Muscle layer of colon (tissue), 2 donors: ENCODE measurements at regions not wholly inside any gene's neighbourhood (a gene's known extent, or its start where the extent isn't known, plus 50 kb on each side); places are given as distances from the start of the nearest gene placed in this dataset.
"Not testable (repeated sequence)": the region's sequence is repeated elsewhere in the genome, so short reads cannot be mapped to it uniquely, and the experiment has no call there.

Source experiments
- H3K27ac ChIP-seq: one replicate; pipeline ENCODE4 v1.7.0; 2013; ENCODE audit warnings: low read depth, mild to moderate bottlenecking, low read length, moderate library complexity
- H3K27me3 ChIP-seq, 2 donors: one replicate each; pipeline ENCODE4 v1.7.0; 2013; ENCODE audit warnings: low read length in 2 of 2, mild to moderate bottlenecking in 2 of 2; ENCODE audit not compliant: insufficient read depth in 2 of 2, control insufficient read depth in 1 of 2
- H3K36me3 ChIP-seq: one replicate; pipeline ENCODE4 v1.7.0; 2013; ENCODE audit warnings: mild to moderate bottlenecking, low read length; ENCODE audit not compliant: insufficient read depth
- H3K4me1 ChIP-seq: one replicate; pipeline ENCODE4 v1.7.0; 2013; ENCODE audit warnings: mild to moderate bottlenecking, low read length; ENCODE audit not compliant: insufficient read depth
- H3K4me3 ChIP-seq, 2 donors: one replicate each; pipeline ENCODE4 v1.7.0; 2013; ENCODE audit warnings: low read length in 2 of 2, low read depth in 1 of 2, mild to moderate bottlenecking in 1 of 2, moderate library complexity in 1 of 2
- H3K9ac ChIP-seq: one replicate; pipeline ENCODE4 v1.7.0; 2013; ENCODE audit warnings: low read length
- H3K9me3 ChIP-seq: one replicate; pipeline ENCODE4 v1.7.0; 2013; ENCODE audit warnings: mild to moderate bottlenecking, low read length
- donor health status: abdominal sarcoma.
- donor health status: Adenocarcinoma of cecum.

- H3K36me3 ChIP-seq, result no peaks in the 10 kb centered on the region
- H3K27ac ChIP-seq, result no peak overlapping the region
- no peaks in the 10 kb centered on the region for H3K9me3 ChIP-seq
- H3K4me1 ChIP-seq, result no peaks in the 10 kb centered on the region
- H3K27me3 ChIP-seq, result no peaks in the 10 kb centered on the region
- H3K9ac ChIP-seq, result no peak overlapping the region
- H3K4me3 ChIP-seq, result no peak overlapping the region
These were observed 187.3 kb upstream of the B3GAT1 start for GRCh38 chr11:134599299-134599771.

DNA sequence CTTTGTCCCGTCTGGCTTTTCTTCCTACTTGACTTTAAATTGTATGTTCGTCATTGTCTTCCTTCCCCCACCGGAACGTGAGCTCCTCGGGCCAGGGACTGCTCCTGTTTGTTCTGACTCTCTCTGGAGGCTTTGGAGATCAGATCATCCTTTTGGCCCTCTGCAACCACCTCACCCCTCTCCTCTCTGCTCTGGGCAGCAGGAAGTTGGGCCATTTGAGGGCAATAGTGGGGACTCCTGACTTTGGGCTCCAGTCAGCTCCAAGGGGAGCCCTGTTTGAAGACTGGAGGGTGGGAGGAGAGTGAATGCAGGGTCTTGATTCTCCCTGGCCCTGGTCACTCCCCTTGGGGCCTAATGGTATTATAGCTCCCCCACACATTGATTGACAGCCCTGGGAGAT, 186.3 kb upstream of the B3GAT1 start:
- no peaks in the 10 kb centered on the region for H3K36me3 ChIP-seq
- no peak overlapping the region for H3K9ac ChIP-seq
- no peaks in the 10 kb centered on the region for H3K4me1 ChIP-seq
- H3K27me3 ChIP-seq, result no peaks in the 10 kb centered on the region
- H3K27ac ChIP-seq, result no peak overlapping the region
- no peaks in the 10 kb centered on the region for H3K9me3 ChIP-seq
- no peak overlapping the region for H3K4me3 ChIP-seq

DNA sequence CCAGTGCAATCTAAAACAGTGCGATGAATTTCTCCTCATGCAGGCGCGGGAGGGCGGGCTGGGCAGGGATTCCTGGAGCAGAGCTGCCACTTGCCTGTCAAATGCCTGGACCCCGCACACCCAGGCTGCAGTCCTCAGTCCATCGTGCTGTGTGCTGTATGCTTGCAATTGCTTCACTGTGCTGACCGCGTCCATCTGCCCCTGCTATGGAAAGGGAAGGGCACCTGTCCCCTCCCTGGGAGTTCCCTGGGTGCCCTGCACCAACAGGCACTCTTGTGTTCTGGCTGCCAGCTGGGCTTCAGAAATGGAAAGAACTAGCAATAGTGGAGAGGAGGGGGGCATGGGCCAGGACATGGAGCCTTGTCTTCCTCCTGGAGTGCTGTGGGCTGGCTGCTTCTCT, 185.4 kb upstream of the B3GAT1 start:
- H3K9me3 ChIP-seq, result peaks cover 4% of the 10 kb centered on the region
- H3K27ac ChIP-seq, result no peak overlapping the region
- H3K4me3 ChIP-seq, result no peak overlapping the region
- no peaks in the 10 kb centered on the region for H3K27me3 ChIP-seq
- H3K4me1 ChIP-seq, result no peaks in the 10 kb centered on the region
- H3K9ac ChIP-seq, result no peak overlapping the region
- H3K36me3 ChIP-seq, result no peaks in the 10 kb centered on the region

DNA sequence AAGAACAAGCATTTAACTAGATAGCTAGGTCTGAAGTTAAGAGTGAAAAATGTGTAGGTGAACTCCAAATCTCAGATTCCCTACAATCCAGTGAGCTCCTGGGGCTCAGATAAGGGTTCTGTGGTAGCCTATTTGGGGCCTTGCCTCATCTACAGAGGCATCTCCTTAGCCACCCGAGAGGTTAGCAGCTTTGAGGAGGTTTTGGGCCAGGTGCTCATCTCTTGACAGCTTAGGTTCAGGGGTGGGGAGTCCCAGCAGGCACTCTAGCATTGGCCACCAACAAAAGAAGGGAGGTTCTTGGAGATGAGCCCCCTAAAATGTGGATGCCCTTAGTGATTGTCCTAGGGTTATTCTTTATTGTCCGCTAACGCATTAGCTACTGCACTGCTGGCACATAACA, 184.4 kb upstream of the B3GAT1 start:
- H3K4me3 ChIP-seq, result no peak overlapping the region
- H3K9me3 ChIP-seq, result peaks cover 4% of the 10 kb centered on the region
- no peaks in the 10 kb centered on the region for H3K27me3 ChIP-seq
- no peaks in the 10 kb centered on the region for H3K4me1 ChIP-seq
- H3K27ac ChIP-seq, result no peak overlapping the region
- H3K9ac ChIP-seq, result no peak overlapping the region
- H3K36me3 ChIP-seq, result no peaks in the 10 kb centered on the region

DNA sequence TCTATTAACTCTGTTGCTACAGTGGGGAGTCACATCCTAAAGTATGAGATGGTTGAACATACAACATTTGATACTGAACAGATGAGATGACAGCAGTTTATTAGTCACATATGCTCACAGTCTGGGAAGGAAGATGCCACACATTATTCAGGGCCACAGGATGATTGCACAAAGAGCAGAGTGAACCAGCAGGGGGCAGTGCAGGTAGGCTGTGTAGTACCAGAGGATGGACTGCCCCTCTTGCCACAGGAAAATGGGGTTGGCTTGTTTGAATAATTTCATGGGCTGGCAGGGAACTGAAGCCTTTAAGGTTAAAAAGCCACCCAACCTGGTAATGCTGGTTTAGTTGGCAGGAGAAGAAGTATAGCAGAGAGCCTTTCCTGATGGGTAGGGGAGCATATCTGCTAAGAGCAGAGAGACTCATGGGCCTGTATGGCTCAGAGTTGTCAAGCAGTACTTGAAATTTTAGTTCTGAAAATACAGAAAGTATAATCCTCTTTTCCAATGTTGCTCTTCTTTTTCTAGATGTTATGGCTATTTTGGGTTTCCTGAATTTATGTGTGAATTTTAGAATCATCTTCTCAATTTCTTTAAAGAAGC, 180.4 kb upstream of the B3GAT1 start:
- Histone ChIP-seq H3K27ac (no peak overlapping the region), H3K36me3 (no peaks in the 10 kb centered on the region), H3K27me3 (no peaks in the 10 kb centered on the region), H3K9me3 (peaks cover 4% of the 10 kb centered on the region), H3K9ac (no peak overlapping the region), H3K4me1 (no peaks in the 10 kb centered on the region), H3K4me3 (no peak overlapping the region)

DNA sequence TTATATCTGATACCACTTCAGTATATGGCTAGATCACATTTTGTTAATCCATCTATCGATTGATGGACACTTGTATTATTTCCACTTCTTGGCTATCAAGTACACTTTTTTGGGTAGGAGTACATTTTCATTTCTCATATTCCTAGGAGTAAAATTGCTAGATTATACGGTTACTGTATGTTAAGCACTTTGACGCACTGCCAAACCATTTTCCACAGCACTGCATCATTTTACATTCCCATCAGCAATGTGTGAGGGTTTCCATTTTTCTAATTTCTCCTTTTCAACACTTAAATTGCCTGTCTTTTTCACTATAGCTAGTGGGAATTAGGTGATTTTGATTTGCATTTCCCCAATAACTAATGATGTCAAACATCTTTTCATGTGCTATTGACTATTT, 179.3 kb upstream of the B3GAT1 start:
- Histone ChIP-seq H3K9me3 (peaks cover 4% of the 10 kb centered on the region), H3K9ac (no peak overlapping the region), H3K27me3 (no peaks in the 10 kb centered on the region), H3K36me3 (no peaks in the 10 kb centered on the region), H3K4me1 (no peaks in the 10 kb centered on the region), H3K4me3 (no peak overlapping the region), H3K27ac (no peak overlapping the region)

- no peak overlapping the region for H3K27ac ChIP-seq
- peaks cover 4% of the 10 kb centered on the region for H3K9me3 ChIP-seq
- H3K27me3 ChIP-seq, result no peaks in the 10 kb centered on the region
- no peak overlapping the region for H3K4me3 ChIP-seq
- no peak overlapping the region for H3K9ac ChIP-seq
- no peaks in the 10 kb centered on the region for H3K36me3 ChIP-seq
- peaks cover 5% of the 10 kb centered on the region for H3K4me1 ChIP-seq
These were observed 177.1 kb upstream of the B3GAT1 start for GRCh38 chr11:134589129-134589528.

- H3K4me3 ChIP-seq, H3K4me1 ChIP-seq, H3K9me3 ChIP-seq, H3K27me3 ChIP-seq, H3K27ac ChIP-seq, H3K36me3 ChIP-seq, H3K9ac ChIP-seq: not testable (repeated sequence)
These were observed 176.5 kb upstream of the B3GAT1 start for GRCh38 chr11:134588460-134589110.

- no peak overlapping the region for H3K4me3 ChIP-seq
- no peak overlapping the region for H3K27ac ChIP-seq
- no peak overlapping the region for H3K9ac ChIP-seq
- no peaks in the 10 kb centered on the region for H3K9me3 ChIP-seq
- H3K36me3 ChIP-seq, result no peaks in the 10 kb centered on the region
- H3K27me3 ChIP-seq, result no peaks in the 10 kb centered on the region
- peaks cover 6% of the 10 kb centered on the region for H3K4me1 ChIP-seq
These were observed 175.3 kb upstream of the B3GAT1 start for GRCh38 chr11:134587345-134587744.

DNA sequence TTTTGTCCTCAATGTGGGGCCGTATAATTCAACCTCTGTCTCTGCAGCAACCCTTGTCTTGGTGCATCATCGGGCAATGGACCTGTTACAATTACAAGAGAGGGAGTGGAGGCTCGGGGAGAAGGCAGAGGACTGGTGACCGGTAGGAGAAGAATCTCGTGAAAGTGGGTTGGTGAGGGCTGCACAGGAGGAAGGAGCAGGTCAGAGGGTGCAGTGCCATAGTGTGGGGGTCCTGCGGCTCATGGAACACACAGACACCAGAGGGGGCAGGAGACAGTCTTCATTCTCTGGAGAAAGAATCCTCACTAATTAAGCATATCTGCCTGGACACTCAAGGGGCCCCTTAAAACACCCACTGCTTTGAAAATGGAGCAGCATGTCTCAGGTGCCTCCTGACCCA, 174.7 kb upstream of the B3GAT1 start:
- peaks cover 6% of the 10 kb centered on the region for H3K4me1 ChIP-seq
- H3K27me3 ChIP-seq, result no peaks in the 10 kb centered on the region
- no peak overlapping the region for H3K4me3 ChIP-seq
- no peak overlapping the region for H3K27ac ChIP-seq
- H3K9me3 ChIP-seq, result no peaks in the 10 kb centered on the region
- no peak overlapping the region for H3K9ac ChIP-seq
- no peaks in the 10 kb centered on the region for H3K36me3 ChIP-seq

- H3K4me1 ChIP-seq, result peaks cover 6% of the 10 kb centered on the region
- H3K9me3 ChIP-seq, result no peaks in the 10 kb centered on the region
- H3K27me3 ChIP-seq, result no peaks in the 10 kb centered on the region
- H3K27ac ChIP-seq, result no peak overlapping the region
- H3K36me3 ChIP-seq, result no peaks in the 10 kb centered on the region
- H3K9ac ChIP-seq, result no peak overlapping the region
- no peak overlapping the region for H3K4me3 ChIP-seq
These were observed 173.9 kb upstream of the B3GAT1 start for GRCh38 chr11:134585666-134586610.
